ENCODE measurements at regions not wholly inside any gene's neighbourhood (a gene's known extent, or its start where the extent isn't known, plus 50 kb on each side); places are given as distances from the start of the nearest gene placed in this dataset.
"Not testable (repeated sequence)": the region's sequence is repeated elsewhere in the genome, so short reads cannot be mapped to it uniquely, and the experiment has no call there.

DNA sequence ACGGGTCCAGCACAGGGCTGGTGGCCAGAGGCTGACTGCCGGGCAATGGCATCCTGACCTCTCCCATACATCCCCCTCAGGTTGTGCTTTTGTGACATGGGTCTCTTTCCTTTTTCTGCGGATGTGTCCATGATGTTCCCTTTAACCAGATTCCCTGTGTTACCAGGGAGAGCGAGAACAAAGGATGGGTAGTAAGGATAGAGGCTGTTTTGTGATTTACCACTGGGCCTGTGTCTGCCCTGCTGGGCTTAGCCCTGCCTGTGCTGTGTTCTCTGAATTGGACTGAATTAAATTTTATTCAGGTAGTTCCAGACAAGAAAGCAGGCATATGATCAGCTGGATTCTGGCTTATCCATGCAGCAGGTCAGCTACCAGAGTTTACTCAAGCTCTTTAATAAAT lies 301.6 kb downstream of the RWDD3 start:
- no peak for DNase-seq

DNA sequence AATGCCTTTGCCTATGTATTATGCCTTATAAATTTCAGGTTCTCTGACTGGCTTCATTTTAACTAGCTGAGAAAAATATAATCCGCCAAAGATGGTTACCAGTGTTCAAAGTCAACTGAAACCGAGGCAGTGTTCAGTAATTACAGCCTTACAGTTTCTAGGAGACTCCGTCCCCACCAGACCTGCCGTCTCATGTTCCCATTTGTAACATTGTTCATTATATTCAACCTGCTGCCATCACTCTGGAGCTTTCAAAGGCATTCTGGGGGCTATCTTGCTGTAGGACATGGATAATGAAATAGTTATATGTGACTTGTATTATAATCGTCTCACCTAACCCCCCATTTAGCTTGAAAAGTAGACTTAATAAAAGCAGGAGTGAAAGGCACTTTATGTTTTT lies 302.5 kb downstream of the RWDD3 start:
- DNase-seq = no peak

DNA sequence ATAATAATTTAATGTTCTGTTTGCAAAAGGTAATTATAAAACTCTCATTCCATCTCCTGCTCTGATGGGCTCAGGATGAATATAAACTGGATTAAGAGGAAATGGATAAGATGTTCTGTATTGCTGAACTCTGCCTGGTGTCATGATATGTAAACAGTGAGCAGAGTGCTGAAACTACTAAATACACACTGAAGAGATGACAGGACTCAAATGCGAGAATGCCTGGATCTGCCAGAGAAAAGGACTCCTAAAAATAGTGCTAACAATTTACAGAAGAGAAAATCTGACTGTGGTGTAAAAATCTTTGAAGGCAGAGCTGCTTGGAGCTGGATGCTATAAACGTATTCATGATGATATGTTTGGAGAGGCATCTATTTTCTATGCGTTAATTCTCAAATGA lies 303.2 kb downstream of the RWDD3 start:
- no peak for DNase-seq

DNA sequence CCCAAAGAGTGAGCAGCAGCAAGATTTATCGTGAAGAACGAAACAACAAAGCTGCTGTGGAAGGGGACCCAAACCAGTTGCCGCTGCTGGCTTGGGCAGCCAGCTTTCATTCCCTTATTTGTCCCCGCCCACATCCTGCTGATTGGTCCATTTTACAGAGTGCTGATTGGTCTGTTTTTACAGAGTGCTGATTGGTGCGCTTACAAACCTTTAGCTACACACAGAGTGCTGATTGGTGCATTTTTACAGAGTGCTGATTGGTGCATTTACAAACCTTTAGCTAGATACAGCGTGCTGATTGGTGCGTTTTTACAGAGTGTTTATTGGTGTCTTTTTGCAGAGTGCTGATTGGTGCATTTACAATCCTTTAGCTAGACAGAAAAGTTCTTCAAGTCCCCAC lies 304.2 kb downstream of the RWDD3 start:
- not testable (repeated sequence) for DNase-seq

- DNase-seq = no peak
Observed at GRCh38 chr1:95542936-95543335, 308.9 kb downstream of the RWDD3 start.

- DNase-seq = no peak
Observed at GRCh38 chr1:95547005-95547404, 313.0 kb downstream of the RWDD3 start.

DNA sequence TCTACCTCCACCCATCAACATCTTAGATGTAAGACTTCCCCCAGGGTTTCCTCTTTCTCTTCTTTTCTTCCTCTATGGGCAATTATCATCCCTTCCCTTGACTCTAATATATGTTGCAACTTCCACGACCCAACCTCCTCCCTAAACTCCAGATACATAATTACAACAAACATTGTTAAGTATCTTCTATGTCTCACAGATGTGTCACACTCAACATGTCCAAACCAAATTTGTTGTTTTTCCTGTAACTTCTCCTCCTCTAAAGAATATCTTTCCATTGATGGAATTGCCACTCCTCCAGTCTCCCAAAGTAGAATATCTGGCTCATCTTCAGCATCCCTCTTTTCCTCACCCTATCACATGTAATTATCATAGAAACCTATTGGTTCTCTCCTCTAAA lies 314.2 kb downstream of the RWDD3 start:
- no peak for DNase-seq

- no peak for DNase-seq
Observed at GRCh38 chr1:95551201-95551600, 317.2 kb downstream of the RWDD3 start.

DNA sequence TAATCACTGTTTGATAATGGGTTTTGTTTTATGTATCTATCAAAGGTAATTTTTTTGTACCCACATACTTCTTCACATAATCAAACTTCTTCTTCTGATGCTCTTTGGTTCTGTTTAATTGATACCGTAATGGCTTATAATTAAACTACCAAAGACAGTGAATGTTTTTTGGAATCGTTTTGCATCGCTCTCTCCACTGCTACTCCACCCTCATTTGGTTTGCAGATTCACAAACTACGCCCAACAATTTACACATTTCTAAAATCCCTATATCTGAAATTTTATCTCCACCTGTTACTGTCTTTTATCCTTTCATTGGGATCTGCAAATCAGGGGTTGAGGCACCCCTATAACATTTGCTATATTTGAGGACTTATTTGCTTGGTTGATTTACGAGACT lies 319.6 kb downstream of the RWDD3 start:
- no peak for DNase-seq

- DNase-seq = no peak
Observed at GRCh38 chr1:95554408-95554807, 320.4 kb downstream of the RWDD3 start.

DNA sequence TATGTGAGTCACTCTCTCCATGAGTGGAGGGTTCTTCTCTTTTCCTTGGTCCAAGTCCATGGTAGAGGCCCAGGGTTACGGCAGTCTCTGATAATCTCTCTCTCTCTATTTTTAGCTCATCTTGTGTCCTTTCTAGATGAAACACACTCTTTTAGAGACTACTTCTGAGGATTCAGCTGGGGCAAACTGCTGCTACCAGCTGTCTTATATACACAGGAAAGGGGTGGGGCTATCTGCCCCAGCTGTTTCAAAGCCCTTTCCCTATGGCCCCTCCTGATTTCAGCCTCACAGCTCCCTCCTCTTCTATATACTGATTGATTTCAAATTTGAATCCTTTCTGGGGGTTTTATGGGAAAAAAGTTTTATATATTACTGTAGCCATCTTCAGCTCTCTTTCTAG lies 324.8 kb downstream of the RWDD3 start:
- DNase-seq = no peak

DNA sequence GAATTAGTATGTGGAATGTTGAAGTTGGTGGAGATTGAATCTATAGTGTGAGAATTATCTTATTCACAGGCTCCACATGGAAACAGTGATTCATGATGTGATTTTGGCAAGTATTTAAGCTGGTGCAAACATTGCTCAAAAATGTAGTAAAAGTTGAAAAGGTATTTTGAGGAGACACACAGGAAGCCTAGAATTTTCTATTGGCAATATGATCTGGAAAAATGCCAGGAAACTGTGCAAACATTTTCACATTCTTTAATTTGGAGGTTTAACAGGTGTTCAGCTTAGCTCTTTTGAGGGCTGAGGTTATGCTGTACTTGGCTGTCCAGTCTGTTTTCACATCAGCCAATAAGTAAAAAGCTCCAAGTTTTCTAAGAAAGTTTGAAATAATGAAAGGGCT lies 327.3 kb downstream of the RWDD3 start:
- no peak for DNase-seq

GRCh38 chr1:95562230-95562629 lies 328.2 kb downstream of the RWDD3 start:
- DNase-seq = no peak

DNA sequence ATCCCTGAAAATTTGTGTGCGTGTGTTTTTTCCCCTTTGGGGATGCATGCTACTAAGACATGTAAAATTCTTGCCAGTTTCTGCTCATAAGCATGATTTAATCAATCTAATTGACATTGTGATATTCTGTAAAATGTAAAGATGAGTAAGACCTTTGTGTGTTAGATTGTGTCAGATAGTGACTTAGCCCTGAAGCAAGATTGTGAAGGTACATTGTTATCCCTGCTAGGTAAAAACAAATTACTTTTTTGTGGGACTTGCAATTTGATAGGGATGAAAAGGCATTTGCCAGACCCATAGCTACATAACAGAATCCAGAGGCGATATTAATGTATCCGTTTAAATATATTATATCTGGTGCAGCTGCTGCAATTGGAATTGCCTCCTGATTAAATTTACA lies 338.0 kb downstream of the RWDD3 start:
- no peak for DNase-seq

DNA sequence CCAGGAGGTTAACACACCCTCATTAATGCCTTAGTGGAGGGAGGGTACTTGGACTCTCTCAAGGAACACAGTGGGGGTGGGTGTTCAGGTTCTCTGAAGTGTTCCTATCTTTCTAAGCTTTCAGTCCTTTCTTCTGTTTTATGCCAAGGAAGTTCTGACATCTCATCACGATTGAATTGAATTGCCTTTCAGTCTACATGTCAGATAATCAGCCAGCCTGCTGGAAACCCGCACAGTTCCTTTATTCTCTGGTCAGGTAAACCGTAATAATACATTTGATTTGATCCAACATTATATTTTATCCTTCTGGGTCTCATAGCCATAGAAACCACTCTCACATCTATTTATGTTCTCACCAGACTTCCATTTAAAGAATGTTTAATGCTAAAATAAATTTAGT lies 339.0 kb downstream of the RWDD3 start:
- DNase-seq = no peak

GRCh38 chr1:95575291-95575690 lies 341.3 kb downstream of the RWDD3 start:
- no peak for DNase-seq

GRCh38 chr1:95578462-95578861 lies 344.5 kb downstream of the RWDD3 start:
- DNase-seq = no peak

DNA sequence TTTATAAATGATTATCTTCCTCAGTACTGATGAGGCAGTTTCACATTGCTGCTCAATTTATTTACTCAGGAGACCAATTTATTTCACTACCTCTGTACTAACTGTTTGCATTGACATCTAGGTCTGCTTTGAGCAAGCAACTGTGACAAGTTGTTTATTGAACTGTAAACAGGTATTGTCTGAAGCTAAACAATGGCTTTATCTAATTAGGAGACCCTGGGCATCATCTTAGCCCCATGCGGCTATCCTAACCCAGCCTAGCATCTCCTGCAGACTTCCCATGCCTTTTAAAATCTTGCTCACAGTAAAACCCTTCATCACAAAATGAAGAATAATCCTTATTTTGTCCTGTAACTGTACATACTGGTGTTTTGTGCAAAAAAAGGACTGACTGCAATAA lies 348.2 kb downstream of the RWDD3 start:
- DNase-seq = no peak

DNA sequence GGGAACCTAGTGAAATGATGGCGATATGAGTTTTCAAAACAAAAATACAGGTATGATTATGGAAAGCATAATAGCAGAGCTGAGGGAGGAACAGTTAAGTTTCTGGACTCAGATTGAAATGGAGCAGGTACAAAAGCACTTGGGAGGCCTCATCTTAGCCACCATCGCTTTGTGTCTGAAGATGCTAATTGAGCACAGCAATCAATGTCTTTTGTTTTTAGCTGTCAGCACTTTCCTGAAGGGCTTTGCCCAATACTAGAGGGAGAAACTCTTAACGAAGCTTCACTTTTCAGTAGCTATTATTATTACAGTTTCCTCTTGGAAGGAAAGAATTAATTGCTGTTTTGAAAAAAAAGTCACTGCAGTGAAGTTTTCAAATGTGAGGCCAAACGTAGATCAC lies 348.7 kb downstream of the RWDD3 start:
- no peak for DNase-seq

DNA sequence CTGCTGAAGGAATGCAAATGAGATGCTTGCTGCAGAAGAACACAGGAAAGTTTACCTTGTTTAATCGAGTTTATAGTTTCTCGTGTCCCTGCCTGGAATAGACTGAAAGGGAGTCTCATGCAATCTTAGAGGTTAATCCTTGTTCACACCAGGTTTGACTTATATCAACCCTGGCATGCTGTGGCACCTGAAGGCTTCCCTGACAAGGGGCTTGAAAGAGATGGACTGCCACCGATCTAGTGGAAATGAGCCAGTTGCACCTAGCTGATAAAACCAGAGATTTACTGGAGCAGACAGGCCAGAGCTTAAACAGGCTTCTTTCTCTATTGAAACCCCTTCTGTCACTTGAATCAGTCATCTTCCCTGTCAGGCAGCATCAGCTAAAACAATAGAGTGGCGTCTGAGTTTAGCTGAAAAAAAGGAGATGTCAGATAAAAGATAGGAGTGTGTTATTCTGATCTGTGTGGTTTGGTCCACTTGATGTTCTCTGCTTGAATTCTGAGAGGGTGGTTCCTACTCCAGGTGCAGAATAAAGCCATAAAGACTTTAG lies 349.7 kb downstream of the RWDD3 start:
- DNase-seq = no peak

- DNase-seq = no peak
Observed at GRCh38 chr1:95584315-95584714, 350.3 kb downstream of the RWDD3 start.

- no peak for DNase-seq
Observed at GRCh38 chr1:95604771-95605170, 370.8 kb downstream of the RWDD3 start.

GRCh38 chr1:95614197-95614596 lies 380.2 kb downstream of the RWDD3 start:
- DNase-seq = no peak

GRCh38 chr1:95615421-95615820 lies 381.4 kb downstream of the RWDD3 start:
- DNase-seq = no peak

- no peak for DNase-seq
Observed at GRCh38 chr1:95620076-95620475, 386.1 kb downstream of the RWDD3 start.

GRCh38 chr1:95622609-95623008 lies 388.6 kb downstream of the RWDD3 start:
- no peak for DNase-seq

All from NCI-H526 treated with DMSO at 0.1 percent for 48 hours (cell line).